ENCODE measurements at regions not wholly inside any gene's neighbourhood (a gene's known extent, or its start where the extent isn't known, plus 50 kb on each side); places are given as distances from the start of the nearest gene placed in this dataset.

DNA sequence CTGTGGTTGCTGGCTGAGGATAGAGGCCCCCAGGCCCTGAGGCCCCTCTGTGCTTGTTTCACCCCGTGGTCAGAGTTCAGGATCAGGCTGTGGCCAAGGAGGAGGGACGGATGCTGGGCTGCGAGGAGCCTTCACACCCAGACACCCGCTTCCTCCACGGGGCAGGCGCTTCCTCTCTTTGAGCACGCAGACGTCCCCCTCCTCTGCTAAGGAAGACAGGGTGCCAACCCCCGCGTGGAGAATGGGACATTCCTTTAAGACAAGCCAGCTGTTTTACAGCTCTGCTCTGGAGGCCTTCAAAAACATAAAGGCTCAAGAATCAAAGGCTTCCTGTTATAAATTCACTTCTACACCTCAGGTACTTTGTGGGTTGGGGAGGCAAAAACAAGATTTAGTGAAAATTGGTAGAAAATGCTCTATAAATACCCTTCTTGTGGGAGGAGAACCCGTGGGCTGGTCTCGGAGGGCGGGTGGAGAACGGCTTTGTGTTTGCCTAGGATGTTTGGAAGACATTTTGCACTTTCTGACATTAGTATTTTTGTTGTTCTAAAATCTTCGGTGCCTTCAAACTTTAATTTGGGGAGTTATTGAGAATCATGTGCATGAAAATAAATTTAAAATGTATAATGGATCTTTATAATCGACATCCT, 60.8 kb upstream of the FOXF1 start:
- Histone ChIP-seq H3K4me1 (peaks cover 2% of the 10 kb centered on the region), H3K27me3 (ENCODE audit: low read depth) (peaks cover 12% of the 10 kb centered on the region), H3K27ac (no peak overlapping the region), H3K9me3 (no peaks in the 10 kb centered on the region), H3K36me3 (no peaks in the 10 kb centered on the region), H3K4me3 (no peak overlapping the region)
- no peak for DNase-seq
- TF ChIP-seq, protein P1, sequence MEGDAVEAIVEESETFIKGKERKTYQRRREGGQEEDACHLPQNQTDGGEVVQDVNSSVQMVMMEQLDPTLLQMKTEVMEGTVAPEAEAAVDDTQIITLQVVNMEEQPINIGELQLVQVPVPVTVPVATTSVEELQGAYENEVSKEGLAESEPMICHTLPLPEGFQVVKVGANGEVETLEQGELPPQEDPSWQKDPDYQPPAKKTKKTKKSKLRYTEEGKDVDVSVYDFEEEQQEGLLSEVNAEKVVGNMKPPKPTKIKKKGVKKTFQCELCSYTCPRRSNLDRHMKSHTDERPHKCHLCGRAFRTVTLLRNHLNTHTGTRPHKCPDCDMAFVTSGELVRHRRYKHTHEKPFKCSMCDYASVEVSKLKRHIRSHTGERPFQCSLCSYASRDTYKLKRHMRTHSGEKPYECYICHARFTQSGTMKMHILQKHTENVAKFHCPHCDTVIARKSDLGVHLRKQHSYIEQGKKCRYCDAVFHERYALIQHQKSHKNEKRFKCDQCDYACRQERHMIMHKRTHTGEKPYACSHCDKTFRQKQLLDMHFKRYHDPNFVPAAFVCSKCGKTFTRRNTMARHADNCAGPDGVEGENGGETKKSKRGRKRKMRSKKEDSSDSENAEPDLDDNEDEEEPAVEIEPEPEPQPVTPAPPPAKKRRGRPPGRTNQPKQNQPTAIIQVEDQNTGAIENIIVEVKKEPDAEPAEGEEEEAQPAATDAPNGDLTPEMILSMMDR (IDR thresholded peaks at IDR 0.05) = no peak
- intact Hi-C loops (cut with DNase I) = no loop called here
- no peak for ATAC-seq

DNA sequence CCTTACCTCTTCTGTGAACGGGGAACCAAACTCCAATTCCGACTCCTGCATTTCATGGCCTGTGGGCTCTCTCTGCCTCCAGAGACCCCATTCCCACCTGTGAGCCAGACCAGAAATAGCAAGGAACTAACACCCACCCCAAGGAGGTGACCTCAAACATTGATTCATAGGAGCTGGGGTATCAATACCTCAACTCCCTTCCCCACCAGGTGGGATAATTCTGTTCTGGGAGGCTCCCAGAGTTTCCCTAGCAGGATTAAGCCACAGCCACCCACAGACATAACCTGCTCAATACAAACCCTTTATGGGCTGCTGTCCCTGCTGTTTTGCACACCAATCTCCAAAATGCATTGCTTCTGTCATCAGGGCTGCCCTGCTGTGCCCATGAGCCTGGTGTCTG, 59.6 kb upstream of the FOXF1 start:
- H3K36me3 ChIP-seq = no peaks in the 10 kb centered on the region
- H3K4me1 ChIP-seq = no peaks in the 10 kb centered on the region
- H3K27ac ChIP-seq = no peak overlapping the region
- H3K4me3 ChIP-seq = no peak overlapping the region
- no peaks in the 10 kb centered on the region for H3K9me3 ChIP-seq
- TF ChIP-seq, protein P1 (IDR thresholded peaks at IDR 0.05) = no peak
- ATAC-seq = no peak
- peaks cover 10% of the 10 kb centered on the region for H3K27me3 ChIP-seq (ENCODE audit: low read depth)
- intact Hi-C loops (cut with DNase I) = no loop called here
- DNase-seq = no peak

DNA sequence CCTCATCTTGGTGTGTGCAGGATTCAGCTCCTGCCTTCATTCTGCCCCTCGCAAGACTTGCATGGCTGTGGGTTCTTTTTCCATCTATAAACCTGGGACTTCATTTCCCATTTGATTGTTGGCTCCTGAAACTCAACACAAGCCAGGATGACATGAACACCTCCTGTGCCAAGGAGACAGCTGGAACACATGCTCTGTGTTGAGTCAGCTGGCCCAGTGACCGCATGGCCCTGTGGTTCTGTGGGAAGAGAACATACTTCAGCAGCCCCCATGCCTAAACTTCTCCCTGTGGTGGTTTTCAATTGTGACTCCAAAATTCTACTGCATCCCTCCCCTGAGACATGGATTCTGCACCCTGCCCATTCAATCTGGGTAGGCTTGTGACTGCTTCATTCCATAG, 57.9 kb upstream of the FOXF1 start:
- no peak overlapping the region for H3K27ac ChIP-seq
- peaks cover 10% of the 10 kb centered on the region for H3K27me3 ChIP-seq (ENCODE audit: low read depth)
- H3K4me3 ChIP-seq = no peak overlapping the region
- H3K36me3 ChIP-seq = no peaks in the 10 kb centered on the region
- TF ChIP-seq, protein P1 (IDR thresholded peaks at IDR 0.05) = no peak
- DNase-seq (no peak), ATAC-seq (no peak)
- no peaks in the 10 kb centered on the region for H3K9me3 ChIP-seq
- intact Hi-C loops (cut with DNase I) = no loop called here
- H3K4me1 ChIP-seq = no peaks in the 10 kb centered on the region

DNA sequence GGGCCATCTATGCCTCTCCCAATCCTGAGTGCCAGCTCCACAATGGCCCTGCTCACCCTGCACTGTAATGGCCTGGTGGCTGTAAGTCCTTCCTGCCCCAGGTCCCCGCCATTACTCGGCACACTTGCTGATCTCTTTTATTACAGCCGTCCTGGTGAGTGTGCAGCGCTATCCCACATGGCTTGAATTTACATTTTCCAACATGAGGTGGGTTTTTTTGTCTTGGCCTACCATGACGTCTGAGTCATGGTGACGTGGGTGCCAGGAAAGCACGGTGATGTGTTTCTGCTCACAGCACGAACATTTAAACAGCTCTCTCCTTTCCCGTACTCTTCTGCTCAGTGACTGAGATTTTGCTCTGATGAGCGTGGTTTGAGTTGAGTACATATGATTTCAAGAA, 55.2 kb upstream of the FOXF1 start:
- H3K4me3 ChIP-seq = no peak overlapping the region
- H3K36me3 ChIP-seq = no peaks in the 10 kb centered on the region
- no peak overlapping the region for H3K27ac ChIP-seq
- intact Hi-C loops (cut with DNase I) = no loop called here
- TF ChIP-seq, protein P1 (IDR thresholded peaks at IDR 0.05) = no peak
- H3K27me3 ChIP-seq (ENCODE audit: low read depth) = peaks cover 10% of the 10 kb centered on the region
- DNase-seq (no peak), ATAC-seq (no peak)
- no peaks in the 10 kb centered on the region for H3K9me3 ChIP-seq
- peaks cover 6% of the 10 kb centered on the region for H3K4me1 ChIP-seq

DNA sequence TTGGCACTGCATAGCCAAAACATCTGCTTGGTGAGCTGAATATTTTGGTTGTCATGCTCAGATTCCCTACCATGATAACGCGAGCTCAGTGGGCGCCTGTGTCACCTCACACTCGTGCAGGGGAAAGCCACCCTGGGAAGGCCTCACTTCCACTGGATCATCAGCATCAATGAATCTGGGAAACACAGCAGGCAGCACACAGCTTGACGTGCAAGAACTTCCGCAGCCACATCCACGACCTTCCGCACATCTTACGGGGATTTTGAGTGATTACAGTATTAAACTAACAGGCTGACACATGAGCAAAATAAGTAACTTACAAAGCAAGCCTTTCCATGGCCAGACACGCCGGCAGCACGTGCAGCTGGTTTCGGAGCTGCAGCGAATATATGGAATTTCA, 54.7 kb upstream of the FOXF1 start:
- Histone ChIP-seq H3K27me3 (ENCODE audit: low read depth) (peaks cover 10% of the 10 kb centered on the region), H3K4me1 (peaks cover 6% of the 10 kb centered on the region), H3K4me3 (no peak overlapping the region), H3K9me3 (peaks cover under 1% of the 10 kb centered on the region), H3K27ac (no peak overlapping the region), H3K36me3 (no peaks in the 10 kb centered on the region)
- ATAC-seq = no peak
- TF ChIP-seq, protein P1 (IDR thresholded peaks at IDR 0.05) = no peak
- DNase-seq = no peak
- intact Hi-C loops (cut with DNase I) = no loop called here
